Body of pancreas (tissue), 4 donors: ENCODE measurements at regions not wholly inside any gene's neighbourhood (a gene's known extent, or its start where the extent isn't known, plus 50 kb on each side); places are given as distances from the start of the nearest gene placed in this dataset.

ENCODE experiments used
- POLR2A ChIP-seq, 3 donors: fragments of 450-650 bp; IDR thresholded peaks; one replicate each; pipeline ENCODE4 v1.6.1; 2016; ENCODE audit warnings: antibody characterized with exemption in 3 of 3, mild to moderate bottlenecking in 2 of 3
- TF ChIP-seq, protein P1 (sequence below), 7 experiments: fragments of 450-650 bp in 4 of 7; fragments of 200-600 bp in 3 of 7; sonication (generic) in 3 of 7; IDR thresholded peaks; one replicate each; pipeline ENCODE4 v1.5.1; 2016 to 2019; ENCODE audit warnings: antibody characterized with exemption in 7 of 7

DNA sequence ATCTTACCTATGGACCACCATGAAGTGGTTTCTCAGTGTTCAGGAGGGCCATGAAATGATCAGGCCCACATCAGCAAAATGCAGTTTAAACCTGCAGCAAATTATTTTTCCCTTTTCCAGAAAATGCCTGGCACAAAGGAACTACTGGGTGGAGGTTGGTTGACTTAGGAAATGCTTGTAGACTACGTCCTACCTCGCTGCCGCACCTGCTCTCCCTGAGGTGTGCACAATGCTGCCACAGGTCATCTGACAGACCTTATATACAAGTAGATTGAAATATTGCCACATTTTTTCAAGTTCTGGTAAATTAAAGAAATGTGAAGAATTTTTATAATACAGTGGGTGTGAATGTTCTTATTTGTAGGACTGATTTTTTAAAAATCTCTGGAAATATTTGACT is 166.7 kb upstream of the PDE4B start:
- no peak for TF ChIP-seq POLR2A (IDR thresholded peaks at IDR 0.05)
- TF ChIP-seq, protein P1, sequence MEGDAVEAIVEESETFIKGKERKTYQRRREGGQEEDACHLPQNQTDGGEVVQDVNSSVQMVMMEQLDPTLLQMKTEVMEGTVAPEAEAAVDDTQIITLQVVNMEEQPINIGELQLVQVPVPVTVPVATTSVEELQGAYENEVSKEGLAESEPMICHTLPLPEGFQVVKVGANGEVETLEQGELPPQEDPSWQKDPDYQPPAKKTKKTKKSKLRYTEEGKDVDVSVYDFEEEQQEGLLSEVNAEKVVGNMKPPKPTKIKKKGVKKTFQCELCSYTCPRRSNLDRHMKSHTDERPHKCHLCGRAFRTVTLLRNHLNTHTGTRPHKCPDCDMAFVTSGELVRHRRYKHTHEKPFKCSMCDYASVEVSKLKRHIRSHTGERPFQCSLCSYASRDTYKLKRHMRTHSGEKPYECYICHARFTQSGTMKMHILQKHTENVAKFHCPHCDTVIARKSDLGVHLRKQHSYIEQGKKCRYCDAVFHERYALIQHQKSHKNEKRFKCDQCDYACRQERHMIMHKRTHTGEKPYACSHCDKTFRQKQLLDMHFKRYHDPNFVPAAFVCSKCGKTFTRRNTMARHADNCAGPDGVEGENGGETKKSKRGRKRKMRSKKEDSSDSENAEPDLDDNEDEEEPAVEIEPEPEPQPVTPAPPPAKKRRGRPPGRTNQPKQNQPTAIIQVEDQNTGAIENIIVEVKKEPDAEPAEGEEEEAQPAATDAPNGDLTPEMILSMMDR (IDR thresholded peaks at IDR 0.05) = no peak
